GM11168 (cell line): ENCODE measurements at regions not wholly inside any gene's neighbourhood (a gene's known extent, or its start where the extent isn't known, plus 50 kb on each side); places are given as distances from the start of the nearest gene placed in this dataset.

Experiments used
- in situ Hi-C: fragments of 300-500 bp; cut with MboI; formaldehyde crosslinking; loops from one replicate; pipeline ENCODE4 v1.12.0; 2022; ENCODE audit warnings: low sequenced_read_pairs; ENCODE audit not compliant: unreplicated experiment

DNA sequence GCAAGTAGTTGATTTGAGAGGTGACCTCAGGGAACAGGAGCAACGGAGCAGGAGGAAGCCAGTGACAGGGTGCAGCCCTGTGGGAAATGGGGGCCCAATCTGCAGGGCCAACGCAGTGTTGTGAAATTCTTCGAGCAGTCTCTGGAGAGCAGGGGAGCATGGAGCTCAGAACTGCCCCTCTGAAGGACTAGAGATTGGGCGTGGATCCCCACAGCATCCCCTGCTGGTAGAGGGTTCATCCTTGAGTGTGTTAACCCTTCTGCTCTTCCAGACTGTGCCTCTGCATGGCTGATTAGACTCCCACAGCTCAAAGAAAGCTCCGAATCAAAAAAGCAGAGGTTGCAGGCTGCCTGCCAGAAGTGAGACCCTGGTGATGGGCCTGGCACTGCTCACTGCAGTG, 77.9 kb upstream of the UQCRFS1 start:
- in situ Hi-C loops = no loop called here

DNA sequence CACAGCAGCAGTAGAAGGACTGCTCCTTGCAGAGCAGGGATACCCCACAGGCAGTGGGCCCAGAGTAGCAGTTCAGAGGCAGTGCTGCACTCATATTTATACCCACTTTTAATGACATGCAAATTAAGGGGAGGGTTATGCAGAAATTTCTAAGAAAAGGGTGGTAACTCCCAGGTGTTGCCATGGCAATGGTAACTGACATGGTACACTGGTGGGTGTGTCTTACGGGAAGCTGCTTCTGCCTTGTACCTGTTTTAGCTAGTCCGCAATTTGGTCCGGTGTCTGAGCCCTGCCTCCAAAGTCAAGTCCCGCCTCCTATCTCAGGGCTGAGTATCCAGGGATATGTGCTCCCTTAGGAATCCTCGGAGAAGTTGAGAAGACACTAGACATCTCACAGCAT, 79.2 kb upstream of the UQCRFS1 start:
- in situ Hi-C loops = no loop called here

GRCh38 chr19:29292562-29292961, 79.6 kb upstream of the UQCRFS1 start:
- in situ Hi-C loops = no loop called here

- in situ Hi-C loops = no loop called here
Measured at GRCh38 chr19:29293292-29293691, 80.3 kb upstream of the UQCRFS1 start.

DNA sequence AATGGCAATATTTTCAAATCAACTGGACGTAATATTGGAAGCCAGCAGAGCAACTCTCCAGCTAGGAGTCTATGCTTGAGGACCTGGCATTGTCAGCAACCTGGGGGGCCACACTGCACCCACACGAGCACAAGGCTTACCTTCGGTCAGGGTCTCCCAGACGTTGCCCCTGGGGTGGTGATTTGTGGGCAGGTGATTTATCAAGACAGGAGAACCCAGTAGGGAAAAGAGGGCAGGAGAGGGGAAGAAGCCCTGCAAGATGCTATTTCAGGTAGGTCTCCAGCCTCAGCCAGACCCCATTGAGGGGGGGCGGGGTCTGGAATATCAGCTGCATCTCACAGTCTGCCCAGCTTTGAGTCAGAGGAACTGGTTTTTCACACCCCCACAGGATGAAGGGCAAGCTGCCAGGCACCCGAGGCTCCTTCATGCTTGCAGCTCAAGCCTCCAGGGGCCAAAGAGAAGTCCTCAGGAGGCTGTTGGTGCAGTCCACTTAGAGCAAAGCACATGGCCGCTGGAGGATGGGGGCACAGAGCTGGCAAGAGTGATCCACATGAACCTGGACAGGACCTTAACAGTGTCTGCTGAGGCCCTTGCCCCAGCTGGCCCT, 80.9 kb upstream of the UQCRFS1 start:
- in situ Hi-C loops = no loop called here

DNA sequence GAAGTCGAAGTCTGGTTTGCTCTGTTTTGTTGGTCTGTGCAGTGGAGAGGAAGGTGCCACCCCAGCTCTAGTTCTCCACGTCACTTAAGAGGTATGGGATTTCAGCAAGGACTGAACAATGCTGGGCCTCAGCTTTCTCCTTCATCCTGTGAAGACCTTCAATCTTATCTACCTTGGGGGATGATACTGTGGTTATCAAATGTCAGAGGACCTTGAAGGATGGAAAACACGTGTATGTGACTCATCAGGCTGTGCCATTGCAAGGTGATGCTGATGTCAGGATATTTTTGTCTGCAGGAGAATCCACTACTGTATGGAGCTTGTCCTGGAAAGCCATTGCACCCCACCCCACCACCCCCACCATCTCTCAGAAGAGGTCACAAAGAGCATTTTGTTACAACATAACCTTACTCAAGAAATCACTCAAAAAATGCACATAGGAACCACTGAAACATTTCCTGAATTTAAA, 81.4 kb upstream of the UQCRFS1 start:
- in situ Hi-C loops = no loop called here

DNA sequence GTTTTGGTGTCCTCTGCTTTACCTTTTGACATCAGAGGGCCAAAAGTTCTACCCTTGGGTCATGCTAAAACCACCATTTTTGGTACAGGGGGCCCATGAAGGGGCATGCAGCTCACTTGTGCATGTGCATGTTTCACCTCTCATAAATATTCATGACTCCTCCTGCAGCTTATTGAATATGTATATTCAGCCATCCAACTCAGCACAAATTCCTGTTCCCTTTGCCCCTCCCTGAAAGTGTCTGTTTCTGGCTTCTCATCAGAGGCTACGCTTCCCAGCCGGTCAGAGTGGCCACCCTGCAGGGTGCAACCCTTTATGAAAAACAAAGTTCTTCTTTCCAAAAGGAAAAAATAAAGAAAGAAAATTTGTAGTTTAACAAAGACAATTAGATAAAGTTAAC, 82.3 kb upstream of the UQCRFS1 start:
- in situ Hi-C loops = no loop called here

DNA sequence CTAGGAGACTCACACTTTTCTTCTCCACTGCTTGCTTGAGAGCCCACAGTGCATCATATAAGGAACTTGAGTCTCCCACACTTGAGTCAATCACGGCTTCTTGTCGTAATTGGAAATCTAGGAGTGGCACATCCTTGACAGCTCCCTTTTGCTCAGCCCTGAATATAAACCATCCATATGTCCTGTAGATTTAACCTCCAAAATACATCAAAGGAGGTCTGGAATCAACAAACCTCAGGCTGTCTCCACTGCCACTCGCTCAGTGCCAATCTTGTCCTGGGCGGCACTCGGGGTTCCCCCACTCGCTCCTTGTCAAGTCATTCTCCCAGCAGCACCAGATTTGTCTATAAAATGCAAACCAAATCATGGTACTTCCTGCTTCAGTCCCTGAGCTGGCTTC, 84.4 kb upstream of the UQCRFS1 start:
- in situ Hi-C loops = no loop called here

GRCh38 chr19:29299416-29300380, 86.7 kb upstream of the UQCRFS1 start:
- in situ Hi-C loops = no loop called here

DNA sequence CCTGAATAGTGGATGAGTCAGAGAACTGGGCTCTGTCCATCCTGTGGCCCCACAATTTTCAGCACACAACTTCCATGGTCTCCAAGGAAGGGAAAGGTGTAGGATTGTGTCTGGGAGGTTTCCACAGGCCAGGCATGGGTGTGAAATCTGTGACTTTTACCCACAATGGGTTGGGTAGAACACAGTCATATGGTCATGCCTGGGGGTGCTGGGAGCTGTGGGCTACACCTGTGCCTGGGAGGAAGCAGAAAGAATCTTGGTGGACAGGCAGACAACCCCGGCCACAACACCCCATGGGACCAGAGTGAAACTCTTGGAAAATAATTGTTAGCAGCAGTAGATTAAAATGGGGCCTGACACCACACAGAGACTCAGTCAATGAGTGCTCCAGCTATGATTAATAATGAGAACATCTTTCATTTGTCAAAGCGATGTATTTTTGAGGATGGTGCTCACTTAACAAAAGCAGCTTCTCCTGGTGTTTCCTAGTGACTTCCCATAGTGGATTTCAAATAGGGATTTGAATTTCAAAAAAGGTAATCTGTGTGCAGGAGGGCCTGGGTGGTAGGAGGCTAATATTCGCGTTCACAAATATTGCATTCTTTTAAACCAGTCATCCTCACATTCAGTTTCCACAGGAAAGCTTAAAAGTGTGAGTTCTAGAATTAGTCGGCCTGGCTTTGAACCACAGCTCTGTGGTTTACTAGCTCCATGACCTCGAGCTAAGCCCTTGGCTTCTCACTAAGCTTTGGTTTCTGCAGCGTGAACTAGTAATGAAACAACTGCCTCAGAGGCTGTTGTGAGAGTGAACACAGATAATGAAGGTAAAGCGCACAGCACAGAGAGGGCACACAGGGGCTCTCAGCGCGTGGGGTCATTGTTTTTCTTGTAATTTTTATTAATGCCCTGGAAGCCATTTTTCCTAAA, 89.3 kb upstream of the UQCRFS1 start:
- in situ Hi-C loops = no loop called here

DNA sequence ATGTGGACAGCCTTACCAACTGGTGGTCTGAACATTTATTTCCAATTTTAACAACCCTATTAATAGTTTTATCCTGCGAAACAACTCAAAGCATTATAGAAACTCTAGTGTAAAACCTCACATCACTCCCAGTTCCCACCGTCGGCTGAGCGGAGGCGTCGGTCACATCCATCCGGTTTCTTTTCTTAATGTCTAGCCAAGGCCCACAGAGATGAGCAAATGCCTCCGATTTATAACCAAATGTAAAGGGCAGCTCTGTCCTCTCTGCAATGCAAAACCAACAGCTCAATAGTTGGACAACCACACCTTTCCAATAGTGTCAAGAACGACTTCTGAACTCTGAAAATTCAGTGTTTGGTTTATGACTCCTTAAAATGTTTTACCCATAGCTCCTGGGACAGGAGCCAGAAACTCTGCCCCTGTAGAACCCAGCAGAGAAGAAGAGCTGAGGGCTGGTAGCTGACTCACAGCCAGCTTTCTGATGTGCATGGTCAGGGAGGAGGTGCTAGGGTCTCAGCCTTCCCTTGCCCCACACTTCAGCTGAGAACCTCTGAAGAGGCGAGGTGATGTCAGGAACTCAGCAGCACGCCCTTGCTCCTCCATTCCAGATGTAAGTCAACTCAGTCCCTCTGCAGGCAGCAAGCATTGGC, 90.2 kb upstream of the UQCRFS1 start:
- in situ Hi-C loops = no loop called here

DNA sequence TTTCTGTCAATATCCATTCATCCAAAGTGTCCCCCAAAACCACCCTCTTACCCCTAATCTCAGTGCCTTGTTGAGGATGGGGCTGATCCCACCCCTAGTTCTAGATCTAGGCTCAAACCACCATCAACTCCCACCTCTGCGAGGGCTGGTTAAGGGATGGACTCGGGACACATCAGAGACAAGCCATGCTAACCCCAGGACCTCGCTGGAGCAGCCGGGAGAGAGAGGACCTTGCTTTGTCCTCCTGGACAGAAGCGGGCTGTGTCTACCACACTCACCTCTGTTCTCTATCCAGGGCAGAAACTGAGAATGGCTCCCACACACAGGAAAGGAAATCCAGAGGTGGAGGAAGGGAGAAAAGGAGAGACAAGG, 90.8 kb upstream of the UQCRFS1 start:
- in situ Hi-C loops = no loop called here

- in situ Hi-C loops = no loop called here
Measured at GRCh38 chr19:29305268-29305667, 92.3 kb upstream of the UQCRFS1 start.

DNA sequence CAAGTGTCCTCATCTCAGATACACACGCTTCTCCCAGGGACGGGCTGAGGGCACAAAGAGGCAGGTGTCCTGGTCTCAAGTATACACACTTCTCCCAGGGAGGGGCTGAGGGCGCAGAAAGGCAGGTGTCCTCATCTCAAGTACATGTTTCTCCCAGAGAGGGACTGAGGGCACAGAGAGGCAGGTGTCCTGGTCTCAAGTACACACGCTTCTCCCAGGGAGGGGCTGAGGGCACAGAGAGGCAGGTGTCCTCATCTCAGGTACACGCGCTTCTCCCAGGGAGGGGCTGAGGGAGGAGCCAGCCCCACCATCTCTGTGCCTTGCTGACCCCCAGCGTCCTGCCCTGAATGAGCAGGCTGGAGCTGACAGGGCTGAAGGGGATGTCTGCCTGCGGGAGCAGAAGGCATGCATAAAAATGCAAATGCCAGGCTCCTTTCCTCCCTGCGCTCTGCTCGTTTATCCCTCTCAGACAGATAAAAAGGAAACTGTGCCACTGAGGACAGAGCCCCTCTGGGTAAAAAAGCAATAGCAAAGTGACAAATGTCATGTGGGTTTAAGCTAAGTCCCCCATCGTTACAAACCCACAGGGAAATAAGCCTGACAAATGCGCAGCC, 96.1 kb upstream of the UQCRFS1 start:
- in situ Hi-C loops = no loop called here

GRCh38 chr19:29309637-29310036, 96.7 kb upstream of the UQCRFS1 start:
- in situ Hi-C loops = no loop called here

- in situ Hi-C loops = no loop called here
Measured at GRCh38 chr19:29311191-29311790, 98.3 kb upstream of the UQCRFS1 start.

- in situ Hi-C loops = no loop called here
Measured at GRCh38 chr19:29315556-29316190, 102.7 kb upstream of the UQCRFS1 start.

GRCh38 chr19:29318581-29318980, 105.6 kb upstream of the UQCRFS1 start:
- in situ Hi-C loops = no loop called here

GRCh38 chr19:29320086-29320485, 107.1 kb upstream of the UQCRFS1 start:
- in situ Hi-C loops = no loop called here
